CD4-positive, alpha-beta T cell (primary cell): ENCODE measurements at regions not wholly inside any gene's neighbourhood (a gene's known extent, or its start where the extent isn't known, plus 50 kb on each side); places are given as distances from the start of the nearest gene placed in this dataset.

Experiments
- ATAC-seq: fragments of 200-7000 bp; cut with Tn5 transposase; one replicate; pipeline ENCODE4 v1.10.0; 2022; ENCODE audit warnings: mild to moderate bottlenecking; ENCODE audit not compliant: poor library complexity
- CTCF ChIA-PET: fragments of 350-600 bp; sonication (Branson Sonifier 250); formaldehyde crosslinking; loops from one replicate; lab custom pipeline; 2021; ENCODE audit warnings: antibody characterized with exemption, inconsistent platforms; lab: Charles Lee
- POLR2A ChIA-PET: fragments of 350-600 bp; sonication (Branson Sonifier 250); formaldehyde crosslinking; loops from one replicate; lab custom pipeline; 2021; ENCODE audit warnings: antibody characterized with exemption, inconsistent platforms; lab: Charles Lee
- DNase-seq, 14 experiments: peaks; one replicate each; pipeline ENCODE4 v3.0.0-alpha.2; 2013 to 2020; ENCODE audit warnings: mixed read lengths in 2 of 14
- H3K27ac ChIP-seq, 2 donors: one replicate each; pipeline versions ENCODE4 v1.5.1 to v1.7.0; 2013; ENCODE audit warnings: low read length in 2 of 2, low read depth in 1 of 2, mild to moderate bottlenecking in 1 of 2
- H3K27me3 ChIP-seq, 2 experiments: 1 replicate in 1 of 2; 2 replicates in 1 of 2; pipeline versions ENCODE4 v1.6.1 to v1.7.0; 2013; ENCODE audit warnings: low read length in 2 of 2, control low read depth in 1 of 2, mild to moderate bottlenecking in 1 of 2, moderate library complexity in 1 of 2; ENCODE audit not compliant: insufficient read depth in 2 of 2, control insufficient read depth in 1 of 2
- H3K36me3 ChIP-seq: one replicate; pipeline ENCODE4 v1.6.1; 2013; ENCODE audit warnings: low read length, control low read depth; ENCODE audit not compliant: insufficient read depth
- H3K4me1 ChIP-seq: one replicate; pipeline ENCODE4 v1.6.1; 2013; ENCODE audit warnings: low read length, control low read depth; ENCODE audit not compliant: insufficient read depth
- H3K4me3 ChIP-seq: one replicate; pipeline ENCODE4 v1.5.1; 2013; ENCODE audit warnings: mild to moderate bottlenecking, low read length, moderate library complexity
- H3K9me3 ChIP-seq, 2 experiments: 1 replicate in 1 of 2; 2 replicates in 1 of 2; pipeline versions ENCODE4 v1.6.1 to v1.7.0; 2013; ENCODE audit warnings: low read length in 2 of 2, mild to moderate bottlenecking in 2 of 2, control low read depth in 1 of 2, moderate library complexity in 1 of 2; ENCODE audit not compliant: control insufficient read depth in 1 of 2, insufficient read depth in 1 of 2
- H3K27ac Mint-ChIP-seq: one replicate; pipeline ENCODE4 v1.8.0; 2020; ENCODE audit warnings: mixed read lengths
- H3K27me3 Mint-ChIP-seq: one replicate; pipeline ENCODE4 v1.8.0; 2021; ENCODE audit warnings: mixed read lengths
- H3K36me3 Mint-ChIP-seq: one replicate; pipeline ENCODE4 v1.8.0; 2021; ENCODE audit warnings: low read depth, mixed read lengths
- H3K4me1 Mint-ChIP-seq: one replicate; pipeline ENCODE4 v1.8.0; 2021; ENCODE audit warnings: low read depth, mixed read lengths
- H3K4me3 Mint-ChIP-seq: one replicate; pipeline ENCODE4 v1.8.0; 2020; ENCODE audit warnings: mild to moderate bottlenecking, mixed read lengths
- H3K9me3 Mint-ChIP-seq: one replicate; pipeline ENCODE4 v1.8.0; 2020; ENCODE audit warnings: mixed read lengths
- intact Hi-C, 2 experiments: fragments of 100-400 bp; cut with DNase I in 1 of 2; cut with micrococcal nuclease in 1 of 2; formaldehyde crosslinking; loops; one replicate each; pipeline versions ENCODE4 v1.15.1 to v1.9.0; 2023 to 2025; cut with DNase I, micrococcal nuclease
- TF ChIP-seq, protein P1 (sequence below): fragments of 200-600 bp; IDR thresholded peaks from one replicate; pipeline ENCODE4 v1.8.0; 2022; ENCODE audit warnings: antibody characterized with exemption, mild to moderate bottlenecking

DNA sequence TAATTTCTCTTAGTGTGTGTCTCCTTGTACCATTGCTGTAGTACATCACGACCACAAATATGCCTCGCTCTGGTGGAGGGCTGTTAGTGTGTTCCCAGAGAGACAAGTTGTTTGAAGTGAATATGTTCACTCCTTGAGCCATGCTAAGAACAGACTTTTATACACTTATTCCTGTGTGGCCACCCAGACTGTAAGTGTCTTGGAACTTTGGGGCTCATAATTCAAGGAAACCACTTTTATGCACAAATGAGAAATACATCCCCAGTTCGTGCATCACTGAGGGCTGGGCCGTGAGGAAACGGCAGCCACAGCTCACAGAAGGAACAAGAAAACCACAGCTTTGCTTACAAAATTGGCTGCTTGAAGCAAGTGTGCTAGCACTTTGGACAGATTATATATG, 362.2 kb upstream of the DDHD1 start:
- Mint-ChIP-seq H3K36me3 (no peaks in the 10 kb centered on the region), H3K27me3 (no peaks in the 10 kb centered on the region), H3K4me1 (no peaks in the 10 kb centered on the region), H3K27ac (no peak overlapping the region), H3K4me3 (no peak overlapping the region), H3K9me3 (peaks cover 3% of the 10 kb centered on the region)
- H3K27ac ChIP-seq: no peak overlapping the region
- no peak for ATAC-seq
- H3K9me3 ChIP-seq: no peaks in the 10 kb centered on the region
- TF ChIP-seq, protein P1, sequence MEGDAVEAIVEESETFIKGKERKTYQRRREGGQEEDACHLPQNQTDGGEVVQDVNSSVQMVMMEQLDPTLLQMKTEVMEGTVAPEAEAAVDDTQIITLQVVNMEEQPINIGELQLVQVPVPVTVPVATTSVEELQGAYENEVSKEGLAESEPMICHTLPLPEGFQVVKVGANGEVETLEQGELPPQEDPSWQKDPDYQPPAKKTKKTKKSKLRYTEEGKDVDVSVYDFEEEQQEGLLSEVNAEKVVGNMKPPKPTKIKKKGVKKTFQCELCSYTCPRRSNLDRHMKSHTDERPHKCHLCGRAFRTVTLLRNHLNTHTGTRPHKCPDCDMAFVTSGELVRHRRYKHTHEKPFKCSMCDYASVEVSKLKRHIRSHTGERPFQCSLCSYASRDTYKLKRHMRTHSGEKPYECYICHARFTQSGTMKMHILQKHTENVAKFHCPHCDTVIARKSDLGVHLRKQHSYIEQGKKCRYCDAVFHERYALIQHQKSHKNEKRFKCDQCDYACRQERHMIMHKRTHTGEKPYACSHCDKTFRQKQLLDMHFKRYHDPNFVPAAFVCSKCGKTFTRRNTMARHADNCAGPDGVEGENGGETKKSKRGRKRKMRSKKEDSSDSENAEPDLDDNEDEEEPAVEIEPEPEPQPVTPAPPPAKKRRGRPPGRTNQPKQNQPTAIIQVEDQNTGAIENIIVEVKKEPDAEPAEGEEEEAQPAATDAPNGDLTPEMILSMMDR: no peak
- no peak for DNase-seq
- POLR2A ChIA-PET: no interaction called here
- no peaks in the 10 kb centered on the region for H3K27me3 ChIP-seq
- H3K4me3 ChIP-seq: no peak overlapping the region
- CTCF ChIA-PET: no interaction called here
- intact Hi-C loops: no loop called here
- no peaks in the 10 kb centered on the region for H3K4me1 ChIP-seq
- H3K36me3 ChIP-seq: no peaks in the 10 kb centered on the region

DNA sequence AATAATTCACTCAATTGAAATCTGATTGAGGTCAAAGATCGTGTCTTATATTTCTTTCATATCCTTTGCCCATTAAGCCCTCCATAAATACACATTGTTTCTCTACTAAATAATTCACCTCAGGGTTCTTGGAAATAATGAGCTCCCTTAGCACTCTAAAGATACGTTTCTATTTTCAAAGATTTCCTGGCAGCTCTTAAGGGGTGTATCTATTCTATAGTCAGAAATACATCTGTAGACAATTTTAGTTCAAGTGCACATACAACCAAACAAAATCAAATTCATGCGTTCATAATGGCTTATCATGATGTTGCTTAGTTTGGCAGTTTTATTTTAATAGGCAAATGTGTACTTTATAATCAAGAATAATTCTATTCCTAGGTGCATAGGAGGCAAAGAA, 361.1 kb upstream of the DDHD1 start:
- H3K4me1 Mint-ChIP-seq: no peaks in the 10 kb centered on the region
- DNase-seq (no peak), ATAC-seq (no peak)
- TF ChIP-seq, protein P1: no peak
- POLR2A ChIA-PET: no interaction called here
- Histone ChIP-seq H3K36me3 (no peaks in the 10 kb centered on the region), H3K27me3 (no peaks in the 10 kb centered on the region), H3K4me3 (no peak overlapping the region), H3K27ac (no peak overlapping the region), H3K4me1 (no peaks in the 10 kb centered on the region), H3K9me3 (no peaks in the 10 kb centered on the region)
- CTCF ChIA-PET: no interaction called here
- H3K27ac Mint-ChIP-seq: no peak overlapping the region
- H3K9me3 Mint-ChIP-seq: peaks cover 3% of the 10 kb centered on the region
- no peaks in the 10 kb centered on the region for H3K36me3 Mint-ChIP-seq
- no peak overlapping the region for H3K4me3 Mint-ChIP-seq
- H3K27me3 Mint-ChIP-seq: no peaks in the 10 kb centered on the region
- intact Hi-C loops: no loop called here

DNA sequence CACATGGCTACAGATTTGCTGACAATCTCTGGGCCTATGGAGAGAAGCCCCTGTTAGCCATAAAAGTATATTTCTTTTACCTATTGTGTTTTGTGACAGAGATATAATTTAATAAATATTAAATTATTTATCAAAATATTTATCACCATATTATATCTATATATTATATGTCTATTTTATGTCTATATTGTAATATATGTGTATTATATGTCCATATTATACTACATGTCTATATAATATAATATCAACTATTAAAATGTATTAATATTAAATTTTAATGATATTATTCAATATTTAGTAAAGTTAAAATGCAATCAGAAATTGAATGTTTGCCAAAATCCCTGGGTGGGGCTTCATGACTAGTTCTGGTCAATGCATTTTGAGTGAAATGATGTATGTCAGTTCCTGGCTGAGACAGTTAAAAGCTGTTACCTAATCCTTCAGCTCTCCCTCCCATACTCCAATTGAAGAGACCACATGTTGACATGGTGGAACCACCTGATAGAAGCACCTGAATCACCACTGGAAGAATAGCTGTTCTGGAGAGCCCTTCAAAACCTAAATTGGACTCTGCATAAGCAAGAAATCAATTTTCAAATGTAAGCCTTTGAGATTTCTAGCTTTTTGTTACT, 357.3 kb upstream of the DDHD1 start:
- Mint-ChIP-seq H3K4me1 (no peaks in the 10 kb centered on the region), H3K9me3 (peaks cover 6% of the 10 kb centered on the region), H3K27me3 (no peaks in the 10 kb centered on the region), H3K36me3 (no peaks in the 10 kb centered on the region), H3K4me3 (no peak overlapping the region), H3K27ac (no peak overlapping the region)
- Histone ChIP-seq H3K36me3 (no peaks in the 10 kb centered on the region), H3K4me3 (no peak overlapping the region), H3K27ac (no peak overlapping the region), H3K9me3 (peaks cover 0 to 7% of the 10 kb centered on the region in 2 experiments), H3K27me3 (no peaks in the 10 kb centered on the region), H3K4me1 (no peaks in the 10 kb centered on the region)
- DNase-seq (no peak), ATAC-seq (no peak)
- ChIA-PET CTCF (no interaction called here), POLR2A (no interaction called here)
- intact Hi-C loops: no loop called here
- TF ChIP-seq, protein P1: no peak
